Liver (tissue), 3 donors: ENCODE measurements at regions not wholly inside any gene's neighbourhood (a gene's known extent, or its start where the extent isn't known, plus 50 kb on each side); places are given as distances from the start of the nearest gene placed in this dataset.

Source experiments
- EGR1 ChIP-seq, 2 donors: IDR thresholded peaks; 2 replicates each; pipeline ENCODE4 v1.6.1; 2016 to 2018; ENCODE audit warnings: antibody characterized with exemption in 2 of 2, low read depth in 2 of 2
- GABPA ChIP-seq, 2 donors: IDR thresholded peaks in 1 of 2; conservative IDR thresholded peaks in 1 of 2; 2 replicates each; pipeline ENCODE4 v1.6.1; 2016; ENCODE audit warnings: antibody characterized with exemption in 2 of 2, mild to moderate bottlenecking in 1 of 2, moderate library complexity in 1 of 2
- JUND ChIP-seq, 2 donors: IDR thresholded peaks; 2 replicates each; pipeline ENCODE4 v1.6.1; 2016; ENCODE audit warnings: antibody characterized with exemption in 2 of 2
- MAX ChIP-seq: IDR thresholded peaks from 2 replicates; pipeline ENCODE4 v1.6.1; 2016; ENCODE audit warnings: antibody characterized with exemption
- RAD21 ChIP-seq, 2 donors: IDR thresholded peaks; 2 replicates each; pipeline ENCODE4 v1.6.1; 2016; ENCODE audit warnings: antibody characterized with exemption in 2 of 2, mild to moderate bottlenecking in 2 of 2
- REST ChIP-seq: IDR thresholded peaks from 2 replicates; pipeline ENCODE4 v1.6.1; 2016; ENCODE audit warnings: antibody characterized with exemption, mild to moderate bottlenecking
- SP1 ChIP-seq: IDR thresholded peaks from 2 replicates; pipeline ENCODE4 v1.6.1; 2018; ENCODE audit warnings: antibody characterized with exemption, mild to moderate bottlenecking
- TAF1 ChIP-seq: conservative IDR thresholded peaks from 2 replicates; pipeline ENCODE4 v1.6.1; 2016; ENCODE audit warnings: antibody characterized with exemption, mild to moderate bottlenecking
- TF ChIP-seq, protein P1 (sequence below): fragments of 150-350 bp; IDR thresholded peaks from 2 replicates; pipeline ENCODE4 v1.5.1; 2017; ENCODE audit warnings: improper control_type of control experiment, low read depth, low read length; ENCODE audit not compliant: missing input control
- donor health status: healthy.
- donor health status: healthy.

- TF ChIP-seq, protein P1, sequence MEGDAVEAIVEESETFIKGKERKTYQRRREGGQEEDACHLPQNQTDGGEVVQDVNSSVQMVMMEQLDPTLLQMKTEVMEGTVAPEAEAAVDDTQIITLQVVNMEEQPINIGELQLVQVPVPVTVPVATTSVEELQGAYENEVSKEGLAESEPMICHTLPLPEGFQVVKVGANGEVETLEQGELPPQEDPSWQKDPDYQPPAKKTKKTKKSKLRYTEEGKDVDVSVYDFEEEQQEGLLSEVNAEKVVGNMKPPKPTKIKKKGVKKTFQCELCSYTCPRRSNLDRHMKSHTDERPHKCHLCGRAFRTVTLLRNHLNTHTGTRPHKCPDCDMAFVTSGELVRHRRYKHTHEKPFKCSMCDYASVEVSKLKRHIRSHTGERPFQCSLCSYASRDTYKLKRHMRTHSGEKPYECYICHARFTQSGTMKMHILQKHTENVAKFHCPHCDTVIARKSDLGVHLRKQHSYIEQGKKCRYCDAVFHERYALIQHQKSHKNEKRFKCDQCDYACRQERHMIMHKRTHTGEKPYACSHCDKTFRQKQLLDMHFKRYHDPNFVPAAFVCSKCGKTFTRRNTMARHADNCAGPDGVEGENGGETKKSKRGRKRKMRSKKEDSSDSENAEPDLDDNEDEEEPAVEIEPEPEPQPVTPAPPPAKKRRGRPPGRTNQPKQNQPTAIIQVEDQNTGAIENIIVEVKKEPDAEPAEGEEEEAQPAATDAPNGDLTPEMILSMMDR: no peak
- TF ChIP-seq MAX (no peak), SP1 (no peak), JUND (IDR thresholded peaks at IDR 0.05) (no peak), TAF1 (no peak), GABPA (IDR thresholded peaks at IDR 0.05 in 1 of 2, conservative IDR thresholded peaks at IDR 0.05 in 1 of 2) (no peak), EGR1 (IDR thresholded peaks at IDR 0.05; ENCODE audit: low read depth in 2 of 2) (no peak), REST (no peak), RAD21 (IDR thresholded peaks at IDR 0.05) (no peak)
These were observed 251.9 kb upstream of the NR3C2 start for GRCh38 chr4:148693913-148694649.
